ENCODE measurements at regions not wholly inside any gene's neighbourhood (a gene's known extent, or its start where the extent isn't known, plus 50 kb on each side); places are given as distances from the start of the nearest gene placed in this dataset.

DNA sequence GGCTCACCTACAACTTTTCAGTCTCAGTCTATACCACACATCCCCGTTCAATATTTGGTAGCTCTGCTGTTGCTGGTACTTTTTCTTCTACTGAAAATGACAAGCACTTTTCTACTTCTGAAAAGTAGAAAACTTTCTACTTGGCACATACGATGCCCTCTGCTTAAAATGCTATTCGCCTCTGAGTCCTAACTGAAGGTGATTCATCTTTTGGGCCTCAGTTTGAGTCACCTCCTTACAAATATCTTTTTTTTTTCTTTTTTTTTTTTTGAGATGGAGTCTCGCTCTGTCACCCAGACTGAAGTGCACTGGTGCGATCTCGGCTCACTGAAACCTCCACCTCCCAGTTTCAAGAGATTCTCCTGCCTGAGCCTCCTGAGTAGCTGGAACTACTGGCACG, 136.0 kb upstream of the CYYR1 start:
- H3K27me3 ChIP-seq: no peaks in the 10 kb centered on the region
- ATAC-seq (no peak), DNase-seq (no peak)
- no peak overlapping the region for H3K27ac ChIP-seq
- H3K36me3 ChIP-seq: no peaks in the 10 kb centered on the region
- 83% methylated on average over 6 of the region's 7 CpGs for WGBS (ENCODE audit: insufficient coverage, low coverage, low lambda C conversion rate, missing lambda C conversion rate)
- TF ChIP-seq POLR2A (IDR thresholded peaks at IDR 0.05): no peak
- TF ChIP-seq, protein P1, sequence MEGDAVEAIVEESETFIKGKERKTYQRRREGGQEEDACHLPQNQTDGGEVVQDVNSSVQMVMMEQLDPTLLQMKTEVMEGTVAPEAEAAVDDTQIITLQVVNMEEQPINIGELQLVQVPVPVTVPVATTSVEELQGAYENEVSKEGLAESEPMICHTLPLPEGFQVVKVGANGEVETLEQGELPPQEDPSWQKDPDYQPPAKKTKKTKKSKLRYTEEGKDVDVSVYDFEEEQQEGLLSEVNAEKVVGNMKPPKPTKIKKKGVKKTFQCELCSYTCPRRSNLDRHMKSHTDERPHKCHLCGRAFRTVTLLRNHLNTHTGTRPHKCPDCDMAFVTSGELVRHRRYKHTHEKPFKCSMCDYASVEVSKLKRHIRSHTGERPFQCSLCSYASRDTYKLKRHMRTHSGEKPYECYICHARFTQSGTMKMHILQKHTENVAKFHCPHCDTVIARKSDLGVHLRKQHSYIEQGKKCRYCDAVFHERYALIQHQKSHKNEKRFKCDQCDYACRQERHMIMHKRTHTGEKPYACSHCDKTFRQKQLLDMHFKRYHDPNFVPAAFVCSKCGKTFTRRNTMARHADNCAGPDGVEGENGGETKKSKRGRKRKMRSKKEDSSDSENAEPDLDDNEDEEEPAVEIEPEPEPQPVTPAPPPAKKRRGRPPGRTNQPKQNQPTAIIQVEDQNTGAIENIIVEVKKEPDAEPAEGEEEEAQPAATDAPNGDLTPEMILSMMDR (IDR thresholded peaks at IDR 0.05): no peak
- intact Hi-C loops (cut with DNase I): no loop called here
- no peak overlapping the region for H3K4me3 ChIP-seq
- no peaks in the 10 kb centered on the region for H3K4me1 ChIP-seq
- H3K9me3 ChIP-seq: no peaks in the 10 kb centered on the region

DNA sequence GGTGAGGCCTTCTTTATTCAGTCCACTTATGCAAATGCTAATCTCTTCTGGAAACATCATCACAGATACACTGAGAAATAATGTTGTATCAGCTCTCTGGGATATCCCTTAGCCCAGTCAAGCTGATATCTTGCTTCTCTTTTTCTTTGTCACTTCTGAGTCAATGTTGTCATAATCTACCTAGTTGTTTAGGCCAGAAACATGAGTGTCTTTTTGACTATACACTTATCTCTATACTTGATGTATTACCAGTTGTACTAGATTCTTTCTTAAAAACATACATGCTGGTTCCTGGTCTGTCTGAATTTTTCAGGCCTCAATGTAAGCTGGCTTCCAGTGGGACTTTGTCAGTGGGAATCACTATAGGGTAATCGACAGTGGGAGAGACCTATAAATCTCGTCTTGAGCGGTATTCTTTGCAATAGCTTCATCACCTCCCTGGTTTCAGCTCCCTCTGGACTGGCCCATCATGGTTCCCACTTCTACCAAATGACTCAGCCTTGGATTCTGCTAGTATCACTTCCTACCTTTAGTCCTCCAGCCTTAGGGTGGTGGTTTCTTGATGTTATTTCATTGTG, 135.2 kb upstream of the CYYR1 start:
- TF ChIP-seq POLR2A (IDR thresholded peaks at IDR 0.05): no peak
- TF ChIP-seq, protein P1 (IDR thresholded peaks at IDR 0.05): no peak
- DNase-seq: no peak
- Histone ChIP-seq H3K27ac (no peak overlapping the region), H3K9me3 (no peaks in the 10 kb centered on the region), H3K4me3 (no peak overlapping the region), H3K36me3 (no peaks in the 10 kb centered on the region), H3K4me1 (no peaks in the 10 kb centered on the region), H3K27me3 (no peaks in the 10 kb centered on the region)
- WGBS (ENCODE audit: insufficient coverage, low coverage, low lambda C conversion rate, missing lambda C conversion rate): 85% methylated on average over 3 of the region's 3 CpGs
- intact Hi-C loops (cut with DNase I): no loop called here
- ATAC-seq: no peak

DNA sequence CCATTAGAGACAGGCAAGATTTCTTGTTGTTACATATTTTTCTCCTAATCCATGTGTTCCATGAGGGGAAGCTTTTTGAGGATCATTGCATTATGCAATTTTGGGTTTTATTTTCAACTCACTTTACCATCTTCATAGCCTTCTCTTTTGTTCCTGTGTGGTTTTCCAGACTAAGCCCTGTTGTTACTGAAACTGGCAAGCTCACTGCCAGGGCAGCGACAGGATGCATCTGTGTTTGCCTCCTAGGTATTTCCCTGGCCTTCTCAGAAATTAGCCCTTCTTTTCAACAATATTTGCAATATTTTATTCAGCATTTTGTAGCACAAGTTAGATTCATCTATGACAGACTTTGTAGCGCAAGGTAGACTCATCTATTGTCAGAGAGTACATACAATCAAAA, 134.2 kb upstream of the CYYR1 start:
- no peak overlapping the region for H3K4me3 ChIP-seq
- H3K27me3 ChIP-seq: no peaks in the 10 kb centered on the region
- no peak overlapping the region for H3K27ac ChIP-seq
- intact Hi-C loops (cut with DNase I): no loop called here
- no peaks in the 10 kb centered on the region for H3K4me1 ChIP-seq
- 53% methylated on average over 2 of the region's 2 CpGs for WGBS (ENCODE audit: insufficient coverage, low coverage, low lambda C conversion rate, missing lambda C conversion rate)
- no peak for DNase-seq
- H3K9me3 ChIP-seq: no peaks in the 10 kb centered on the region
- TF ChIP-seq POLR2A (IDR thresholded peaks at IDR 0.05): no peak
- TF ChIP-seq, protein P1 (IDR thresholded peaks at IDR 0.05): no peak
- H3K36me3 ChIP-seq: no peaks in the 10 kb centered on the region
- ATAC-seq: no peak

DNA sequence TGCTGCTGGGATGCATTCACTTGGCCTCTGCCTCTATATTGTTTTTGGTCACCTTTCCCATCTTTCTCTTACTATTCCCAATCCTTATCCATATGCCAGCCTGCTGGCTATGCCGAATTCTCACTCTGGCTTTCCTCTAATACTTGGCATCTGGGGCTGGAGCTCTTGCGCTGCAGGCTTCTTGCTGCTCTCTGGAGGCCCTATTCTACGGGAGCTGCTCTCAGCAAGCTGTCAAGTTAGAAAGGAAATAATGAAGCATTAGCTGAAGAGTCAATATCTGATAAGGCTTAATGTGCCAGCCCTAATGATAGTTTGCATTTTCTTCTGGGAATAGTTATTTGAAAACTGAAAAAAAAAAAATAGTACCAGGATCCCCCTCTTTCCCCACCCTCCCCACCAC, 125.3 kb upstream of the CYYR1 start:
- ATAC-seq: no peak
- TF ChIP-seq, protein P1 (IDR thresholded peaks at IDR 0.05): no peak
- no peak for TF ChIP-seq POLR2A (IDR thresholded peaks at IDR 0.05)
- intact Hi-C loops (cut with DNase I): no loop called here
- no peaks in the 10 kb centered on the region for H3K27me3 ChIP-seq
- no peak overlapping the region for H3K27ac ChIP-seq
- H3K36me3 ChIP-seq: no peaks in the 10 kb centered on the region
- H3K4me3 ChIP-seq: no peak overlapping the region
- DNase-seq: no peak
- H3K9me3 ChIP-seq: no peaks in the 10 kb centered on the region
- whole genome bisulfite sequencing (ENCODE audit: insufficient coverage, low coverage, low lambda C conversion rate, missing lambda C conversion rate): 61% methylated on average over 3 of the region's 3 CpGs
- no peaks in the 10 kb centered on the region for H3K4me1 ChIP-seq

DNA sequence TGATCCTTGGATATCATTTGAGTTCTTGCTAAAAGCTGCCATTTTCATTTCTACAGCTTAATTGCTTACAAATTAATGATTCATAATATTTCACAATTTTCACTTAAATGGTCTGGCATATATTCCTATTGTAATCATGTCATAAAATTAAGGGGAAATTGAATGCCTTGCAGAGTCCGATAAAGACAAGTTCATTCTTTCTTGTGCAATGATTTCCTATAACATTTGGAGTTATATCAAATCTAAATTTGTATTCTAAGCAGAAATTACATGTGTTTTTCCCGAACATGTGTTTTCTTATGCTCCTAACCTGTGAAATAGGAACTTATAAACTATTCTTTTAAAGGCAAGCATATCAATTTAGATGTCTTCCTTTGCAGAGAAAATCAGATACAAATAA, 118.3 kb upstream of the CYYR1 start:
- intact Hi-C loops (cut with DNase I): no loop called here
- no peak for ATAC-seq
- Histone ChIP-seq H3K4me1 (no peaks in the 10 kb centered on the region), H3K27ac (no peak overlapping the region), H3K36me3 (no peaks in the 10 kb centered on the region), H3K9me3 (no peaks in the 10 kb centered on the region), H3K27me3 (no peaks in the 10 kb centered on the region), H3K4me3 (no peak overlapping the region)
- no peak for DNase-seq
- WGBS (ENCODE audit: insufficient coverage, low coverage, low lambda C conversion rate, missing lambda C conversion rate): 59% methylated on average over 2 of the region's 2 CpGs
- TF ChIP-seq, protein P1 (IDR thresholded peaks at IDR 0.05): no peak
- no peak for TF ChIP-seq POLR2A (IDR thresholded peaks at IDR 0.05)

All from right lobe of liver (tissue), 6 donors.